NCI-H2227 (cell line): ENCODE measurements at regions not wholly inside any gene's neighbourhood (a gene's known extent, or its start where the extent isn't known, plus 50 kb on each side); places are given as distances from the start of the nearest gene placed in this dataset.

Experiments used
- DNase-seq: peaks from one replicate; lab custom pipeline; 2025; ENCODE audit not compliant: unreplicated experiment; lab: John Stamatoyannopoulos, UW

- no peak for DNase-seq
Observed at GRCh38 chr4:151824656-151825055, 63.8 kb upstream of the GATB start.

- DNase-seq, result no peak
Observed at GRCh38 chr4:151822331-151822730, 61.5 kb upstream of the GATB start.

- DNase-seq, result no peak
Observed at GRCh38 chr4:151820004-151820403, 59.2 kb upstream of the GATB start.

GRCh38 chr4:151811403-151811802 lies 50.6 kb upstream of the GATB start:
- DNase-seq, result no peak
